ENCODE measurements at regions not wholly inside any gene's neighbourhood (a gene's known extent, or its start where the extent isn't known, plus 50 kb on each side); places are given as distances from the start of the nearest gene placed in this dataset.

- DNase-seq (ENCODE audit: low read depth) = no peak
- TF ChIP-seq MAX (IDR thresholded peaks at IDR 0.05; ENCODE audit: low read depth, low read length) = no peak
- no peak for TF ChIP-seq POLR2A (IDR thresholded peaks at IDR 0.05; ENCODE audit: extremely low read depth, insufficient read length)
- TF ChIP-seq MYC (IDR thresholded peaks at IDR 0.05; ENCODE audit: low read depth, low read length) = no peak
- TF ChIP-seq CTCF (IDR thresholded peaks at IDR 0.05; ENCODE audit: low read depth, low read length) = no peak
Observed at GRCh38 chr12:91432755-91433154, 250.1 kb upstream of the DCN start.

DNA sequence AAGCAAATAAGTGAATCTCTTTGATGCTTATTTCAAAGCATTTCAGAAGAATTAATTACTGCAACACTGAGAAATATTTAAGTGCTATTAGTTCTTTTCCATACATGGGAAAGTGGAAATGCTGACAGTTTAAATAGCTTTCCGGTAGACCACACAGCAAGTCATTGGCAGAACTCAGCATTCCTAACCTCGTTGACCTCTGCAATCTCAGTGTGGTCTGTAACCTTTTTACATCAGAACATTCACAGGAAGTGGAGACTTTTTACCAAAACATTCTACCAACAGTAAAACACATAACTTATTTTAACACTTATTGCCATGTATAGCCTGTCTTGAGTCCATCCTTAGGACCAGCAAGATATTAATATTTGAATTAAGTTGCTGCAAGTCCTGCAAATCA lies 249.5 kb upstream of the DCN start:
- no peak for DNase-seq (ENCODE audit: low read depth)
- no peak overlapping the region for H3K4me3 ChIP-seq (ENCODE audit: low read depth, low read length)
- TF ChIP-seq MAX (IDR thresholded peaks at IDR 0.05; ENCODE audit: low read depth, low read length) = no peak
- TF ChIP-seq MYC (IDR thresholded peaks at IDR 0.05; ENCODE audit: low read depth, low read length) = no peak
- no peak for TF ChIP-seq CTCF (IDR thresholded peaks at IDR 0.05; ENCODE audit: low read depth, low read length)
- no peak for TF ChIP-seq POLR2A (IDR thresholded peaks at IDR 0.05; ENCODE audit: extremely low read depth, insufficient read length)

More at GRCh38 chr12:91432755-91433154, 250.1 kb upstream of the DCN start:
- no peak overlapping the region for H3K4me3 ChIP-seq (ENCODE audit: low read depth, low read length)

GRCh38 chr12:91424506-91424905 lies 241.9 kb upstream of the DCN start:
- TF ChIP-seq CTCF (IDR thresholded peaks at IDR 0.05; ENCODE audit: low read depth, low read length) (no peak), MYC (IDR thresholded peaks at IDR 0.05; ENCODE audit: low read depth, low read length) (no peak), POLR2A (IDR thresholded peaks at IDR 0.05; ENCODE audit: extremely low read depth, insufficient read length) (no peak), MAX (IDR thresholded peaks at IDR 0.05; ENCODE audit: low read depth, low read length) (no peak)
- DNase-seq (ENCODE audit: low read depth) = no peak
- no peak overlapping the region for H3K4me3 ChIP-seq (ENCODE audit: low read depth, low read length)

GRCh38 chr12:91423693-91424050 lies 241.1 kb upstream of the DCN start:
- TF ChIP-seq CTCF (IDR thresholded peaks at IDR 0.05; ENCODE audit: low read depth, low read length) (no peak), POLR2A (IDR thresholded peaks at IDR 0.05; ENCODE audit: extremely low read depth, insufficient read length) (no peak), MYC (IDR thresholded peaks at IDR 0.05; ENCODE audit: low read depth, low read length) (no peak), MAX (IDR thresholded peaks at IDR 0.05; ENCODE audit: low read depth, low read length) (no peak)
- no peak overlapping the region for H3K4me3 ChIP-seq (ENCODE audit: low read depth, low read length)
- no peak for DNase-seq (ENCODE audit: low read depth)

DNA sequence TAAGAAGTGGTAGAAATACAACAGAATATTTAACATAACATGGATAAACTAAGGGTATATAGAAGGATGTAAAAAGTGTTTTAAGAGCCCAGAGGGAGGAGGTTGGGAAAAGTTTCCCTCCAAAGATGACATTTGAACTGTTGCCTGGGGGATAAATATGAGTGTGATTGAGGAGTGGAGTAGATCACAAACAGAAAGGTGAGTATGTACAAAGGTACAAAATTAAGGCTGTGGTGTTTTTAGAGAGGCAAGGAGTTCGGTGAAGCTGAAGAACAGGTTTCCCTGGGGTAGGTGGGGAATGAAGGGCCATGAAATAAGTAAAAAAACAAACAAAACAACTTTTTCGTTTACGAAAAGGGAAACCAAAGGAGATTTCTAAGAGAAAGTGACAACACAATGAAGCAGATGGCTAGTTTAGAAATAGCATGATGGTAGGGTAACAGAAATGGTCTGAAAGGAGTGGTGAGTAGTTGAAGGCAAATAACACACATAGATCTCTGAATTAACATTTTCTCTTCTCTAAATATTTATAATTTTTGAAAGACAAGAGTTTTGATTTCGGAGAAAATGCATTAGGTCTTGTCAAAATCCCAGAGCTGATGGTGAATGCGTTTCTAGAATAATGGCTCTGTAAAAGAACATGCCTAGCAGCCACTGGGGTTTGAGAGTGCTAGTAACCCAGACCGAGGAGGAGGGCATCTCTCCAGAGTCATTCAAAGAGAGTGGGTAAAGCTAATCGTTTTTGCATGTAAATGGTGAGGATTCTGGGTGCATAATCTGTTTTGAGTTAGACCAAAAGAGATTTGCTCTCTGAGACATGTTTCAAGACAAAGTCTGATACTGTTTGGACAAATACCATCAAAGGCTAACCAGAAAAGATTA lies 240.4 kb upstream of the DCN start:
- DNase-seq (ENCODE audit: low read depth) = no peak
- TF ChIP-seq POLR2A (IDR thresholded peaks at IDR 0.05; ENCODE audit: extremely low read depth, insufficient read length) = no peak
- no peak overlapping the region for H3K4me3 ChIP-seq (ENCODE audit: low read depth, low read length)

- no peak for DNase-seq (ENCODE audit: low read depth)
- no peak overlapping the region for H3K4me3 ChIP-seq (ENCODE audit: low read depth, low read length)
- TF ChIP-seq MAX (IDR thresholded peaks at IDR 0.05; ENCODE audit: low read depth, low read length) (no peak), POLR2A (IDR thresholded peaks at IDR 0.05; ENCODE audit: extremely low read depth, insufficient read length) (no peak), CTCF (IDR thresholded peaks at IDR 0.05; ENCODE audit: low read depth, low read length) (no peak), MYC (IDR thresholded peaks at IDR 0.05; ENCODE audit: low read depth, low read length) (no peak)
Observed at GRCh38 chr12:91422127-91422526, 239.5 kb upstream of the DCN start.
